Medulla oblongata (tissue), 1 donor: ENCODE measurements at regions not wholly inside any gene's neighbourhood (a gene's known extent, or its start where the extent isn't known, plus 50 kb on each side); places are given as distances from the start of the nearest gene placed in this dataset.

ENCODE experiments used
- DNase-seq: peaks from one replicate; pipeline ENCODE4 v3.0.0-alpha.2; 2015; ENCODE audit errors: extremely low spot score

DNA sequence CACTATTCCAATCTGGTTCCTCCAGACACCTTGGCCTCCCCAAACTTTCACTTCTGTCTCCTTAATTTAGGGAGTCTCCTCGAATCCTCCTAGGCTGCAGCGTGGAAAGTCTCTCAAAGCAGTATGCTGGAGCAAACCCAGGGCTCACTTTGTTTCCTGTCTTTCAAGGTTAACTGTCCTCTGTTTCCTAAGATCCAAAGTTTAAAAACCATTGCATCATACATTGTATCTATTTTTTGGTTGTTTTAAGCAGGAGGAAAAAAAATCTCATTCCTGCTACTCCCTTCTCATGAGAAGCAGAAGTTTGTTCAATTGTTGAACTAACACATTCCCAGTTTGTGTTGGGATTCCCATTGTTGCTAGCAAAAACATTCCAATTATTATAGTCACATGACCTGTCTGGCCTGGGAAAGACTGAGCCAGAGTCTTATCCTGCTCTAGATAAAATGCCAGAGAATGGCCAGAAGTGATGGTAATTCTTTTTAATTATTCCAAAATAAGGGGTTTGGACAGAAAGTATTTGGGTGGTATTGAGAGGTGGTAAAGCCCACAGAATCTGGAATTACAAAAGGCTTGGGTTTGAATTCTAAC is 67.3 kb downstream of the HSPB8 start:
- DNase-seq, result no peak

DNA sequence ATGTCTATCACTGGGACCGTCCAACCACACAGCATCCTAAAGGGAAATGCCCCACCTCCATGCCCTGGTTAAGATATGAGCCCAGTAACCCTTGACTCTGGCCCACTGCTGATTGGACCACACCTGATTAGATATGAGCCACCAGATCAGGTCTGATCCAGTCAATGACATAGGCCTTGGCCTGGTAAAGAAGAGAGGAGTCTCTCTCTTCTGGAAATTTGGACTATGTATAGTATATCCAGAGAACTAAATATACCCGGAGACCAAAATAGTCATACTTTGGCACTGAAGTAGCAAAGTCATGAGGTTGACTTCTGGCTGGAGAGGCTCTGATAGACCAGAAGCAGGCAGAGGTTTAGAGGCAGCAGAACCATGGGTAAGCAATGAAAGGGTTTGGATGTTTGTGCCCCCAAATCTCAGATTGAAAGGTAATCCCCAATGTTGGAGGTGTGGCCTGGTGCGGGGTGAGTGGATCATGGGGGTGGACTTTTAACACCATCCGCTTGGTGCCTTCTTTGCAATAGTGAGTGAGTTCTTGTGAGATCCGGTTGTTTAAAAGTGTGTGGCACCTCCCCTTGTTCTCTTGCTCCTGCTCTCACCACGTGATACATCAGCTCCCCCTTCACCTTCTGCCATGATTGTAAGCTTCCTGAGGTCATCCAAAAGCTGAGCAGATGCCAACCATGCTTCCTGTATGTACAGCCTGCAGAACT is 68.4 kb downstream of the HSPB8 start:
- DNase-seq, result no peak

DNA sequence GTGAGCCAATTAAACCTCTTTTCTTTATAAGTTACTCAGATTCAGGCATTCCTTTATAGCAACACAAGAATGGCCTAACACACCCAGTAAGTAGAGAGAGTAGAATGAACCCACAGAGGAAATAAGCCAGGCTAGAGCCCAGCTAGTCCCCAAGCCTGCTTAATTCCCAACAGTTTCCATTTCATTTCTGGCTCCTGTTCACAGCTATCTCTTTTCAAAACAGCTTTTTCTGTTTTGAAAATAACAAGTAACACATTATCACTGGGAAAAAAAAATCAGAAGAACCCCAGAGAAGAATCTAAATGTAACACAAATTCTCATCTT is 69.0 kb downstream of the HSPB8 start:
- DNase-seq, result no peak

DNA sequence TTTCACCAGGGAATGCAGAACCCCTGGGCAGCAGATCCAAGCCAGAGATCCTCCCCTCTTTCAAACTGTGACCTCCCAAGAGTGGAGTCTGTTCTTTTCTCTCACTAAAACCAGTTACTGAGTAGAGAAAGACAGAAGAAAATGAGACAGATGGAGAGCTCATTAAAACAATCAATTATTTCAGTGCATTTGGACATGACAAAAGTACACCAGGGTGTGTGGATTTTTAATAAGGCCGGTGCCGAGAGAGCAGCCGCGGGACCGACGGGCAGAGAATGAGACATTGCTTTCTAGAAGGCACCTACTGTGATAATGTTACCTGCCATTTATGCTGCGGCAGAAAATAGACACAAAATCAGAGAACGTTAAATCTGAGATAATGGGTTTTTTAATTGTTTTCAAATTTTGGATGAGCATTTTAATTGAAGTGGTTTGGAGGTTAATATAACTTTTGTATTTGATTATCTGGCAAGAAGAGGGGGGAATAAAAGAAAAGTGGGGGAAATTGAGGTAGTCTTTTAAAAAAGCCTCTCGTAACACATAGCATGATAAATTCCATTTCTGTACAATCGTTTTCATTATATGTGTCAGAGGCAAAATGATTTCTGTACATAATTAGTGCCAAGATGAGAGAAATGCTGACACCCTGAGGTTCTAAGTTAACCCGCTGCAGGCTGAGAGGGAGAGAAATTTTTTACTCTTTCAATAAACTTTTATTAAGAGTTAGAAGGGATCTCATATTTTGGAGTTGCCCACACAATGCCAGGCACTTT is 70.8 kb downstream of the HSPB8 start:
- no peak for DNase-seq

DNA sequence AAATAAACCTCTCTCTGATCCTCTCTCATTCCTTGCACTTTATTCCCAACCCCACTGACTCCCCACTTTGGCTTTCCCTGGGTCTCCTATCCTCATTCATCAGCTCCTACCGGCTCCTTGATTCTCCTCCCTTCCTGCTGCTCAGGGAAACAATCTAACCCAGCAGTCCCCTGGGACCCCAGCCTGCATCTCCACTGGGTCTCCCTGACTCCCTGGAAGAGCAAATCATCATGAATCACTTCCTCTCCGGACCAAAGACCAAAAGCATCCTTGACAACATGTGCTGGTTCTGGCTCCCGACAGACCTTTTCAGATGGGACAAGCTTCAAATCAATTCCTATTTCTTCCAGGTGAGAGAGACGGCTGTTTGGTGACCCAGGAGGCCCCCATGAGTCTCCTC is 76.6 kb downstream of the HSPB8 start:
- no peak for DNase-seq

DNA sequence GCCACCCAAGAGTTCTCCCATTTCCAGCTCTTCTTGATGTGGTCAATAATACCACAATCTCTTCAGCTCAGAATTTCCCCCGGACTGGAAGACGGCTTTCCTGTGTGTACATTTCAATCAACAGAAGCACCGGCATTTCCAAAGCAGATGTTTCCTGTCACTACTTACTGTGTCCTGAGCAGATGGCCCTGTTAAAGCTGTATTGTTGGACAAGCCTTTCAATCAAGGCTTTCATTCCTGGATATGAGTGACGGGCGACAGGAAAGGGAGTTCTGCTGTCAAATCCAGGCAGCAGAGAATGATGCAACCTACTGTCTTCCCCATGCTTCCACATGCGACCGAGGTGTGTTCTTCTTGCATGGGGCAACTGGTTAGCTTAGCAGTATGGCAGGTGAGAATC is 76.4 kb upstream of the CCDC60 start:
- DNase-seq, result no peak

DNA sequence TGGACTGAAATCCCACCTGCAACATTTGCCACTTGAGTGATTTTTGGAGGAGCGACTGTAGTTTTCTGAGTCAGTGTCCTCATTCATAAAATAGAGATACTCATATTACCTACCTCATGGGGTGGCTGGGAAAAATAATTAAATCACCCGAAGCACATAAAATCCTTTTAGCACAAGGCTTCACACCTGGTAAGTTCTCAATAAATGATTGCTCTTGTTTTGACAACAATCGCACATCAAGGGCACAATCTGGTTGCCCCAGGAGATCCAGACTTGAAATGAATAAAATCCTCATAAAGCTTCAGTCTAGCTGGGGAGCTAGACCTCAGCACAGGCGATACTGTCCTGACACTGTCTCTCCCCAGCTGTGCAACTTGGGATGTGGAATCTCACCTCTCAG is 76.0 kb upstream of the CCDC60 start:
- no peak for DNase-seq

DNA sequence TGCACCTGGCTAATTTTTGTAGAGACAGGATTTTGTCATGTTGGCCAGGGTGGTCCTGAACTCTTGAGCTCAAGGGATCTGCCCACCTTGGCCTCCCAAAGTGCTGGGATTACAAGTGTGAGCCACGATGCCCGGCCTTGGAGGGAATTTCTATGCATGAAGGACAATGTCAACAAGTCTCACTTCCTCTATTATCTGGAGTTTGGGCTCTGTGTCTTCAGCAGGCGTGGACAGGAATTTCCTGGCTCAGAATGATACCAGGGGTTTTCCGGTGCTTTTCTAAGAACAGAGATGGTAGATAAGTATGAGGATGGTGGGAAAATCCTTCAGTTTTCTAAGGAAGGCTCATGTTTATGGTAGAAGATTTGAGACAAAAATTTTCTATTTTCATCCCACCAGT is 75.0 kb upstream of the CCDC60 start:
- DNase-seq, result peak; percentile 29

DNA sequence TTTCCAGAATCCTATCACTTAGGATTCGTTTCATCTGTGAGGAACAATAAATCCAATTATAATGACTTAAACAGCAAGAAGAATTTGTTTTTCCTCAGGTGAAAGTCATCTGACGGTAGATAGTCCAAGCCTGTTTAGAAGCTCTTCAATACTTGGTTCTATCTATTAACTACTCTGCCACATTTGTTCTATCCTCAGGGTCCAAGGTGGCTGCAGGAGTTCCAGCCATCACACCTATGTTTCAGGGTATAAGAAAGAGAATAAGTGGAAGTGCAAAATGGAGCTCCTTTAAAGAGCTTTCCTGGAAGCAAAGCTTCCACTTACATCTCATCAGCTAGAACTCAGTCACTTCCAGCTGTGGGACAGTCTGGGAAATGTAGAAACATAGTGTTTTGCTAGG is 72.1 kb upstream of the CCDC60 start:
- no peak for DNase-seq

DNA sequence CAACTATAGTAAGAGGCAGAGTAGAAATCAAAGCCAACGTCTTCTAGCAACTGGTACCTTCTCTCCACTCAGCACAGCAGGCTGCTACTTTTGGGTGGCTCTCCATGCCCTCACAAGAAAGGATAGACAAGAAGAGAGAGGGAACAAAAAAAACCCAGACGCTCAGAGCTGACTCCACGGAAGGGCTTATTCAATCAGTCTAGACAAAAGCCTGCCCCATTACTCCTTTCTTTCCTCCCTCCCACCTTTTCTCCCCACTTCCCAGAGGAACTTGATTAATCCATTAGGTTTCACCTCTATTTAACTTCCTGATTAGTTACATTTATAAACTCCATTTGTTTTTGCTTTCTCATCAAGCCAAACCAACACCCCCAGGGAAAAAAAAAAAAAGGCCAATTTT is 71.1 kb upstream of the CCDC60 start:
- DNase-seq, result no peak

DNA sequence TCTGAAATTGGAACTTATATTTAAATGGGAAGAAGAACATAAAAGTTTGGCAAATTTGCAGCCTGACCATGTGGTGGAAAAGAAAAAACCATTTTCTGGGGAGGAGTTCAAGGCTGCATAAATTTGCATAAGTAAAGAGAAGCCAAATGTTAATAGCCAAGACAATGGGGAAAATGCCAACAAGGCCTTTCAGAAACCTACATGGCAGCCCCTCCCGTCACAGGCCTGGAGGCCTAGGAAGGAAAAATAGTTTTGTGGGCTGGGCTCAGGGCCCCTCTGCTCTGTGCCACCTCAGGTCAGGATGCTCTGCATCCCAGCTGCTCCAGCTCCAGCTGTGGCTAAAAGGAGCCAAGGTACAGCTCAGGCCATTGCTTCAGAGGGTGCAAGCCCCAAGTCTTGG is 67.6 kb upstream of the CCDC60 start:
- no peak for DNase-seq

DNA sequence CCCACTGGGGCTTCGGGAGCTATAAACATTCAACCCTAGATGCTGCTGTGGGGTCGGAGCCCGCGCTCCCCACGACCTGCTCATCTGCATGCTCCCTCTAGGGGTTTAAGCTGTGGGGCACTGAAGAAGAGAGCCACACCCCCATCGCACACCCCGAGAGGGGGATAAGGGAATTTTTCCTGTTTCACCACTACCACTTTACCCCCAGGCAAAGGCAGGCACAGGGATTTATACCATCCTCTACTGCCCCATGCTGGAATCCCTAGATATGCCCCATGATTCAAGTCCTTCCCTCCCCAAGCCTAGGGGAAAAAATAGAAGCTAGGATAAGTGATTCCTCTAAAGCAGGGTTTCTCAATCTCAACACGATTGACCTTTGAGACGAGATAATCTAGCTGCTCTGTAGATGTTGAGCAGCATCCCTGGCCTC is 59.9 kb upstream of the CCDC60 start:
- no peak for DNase-seq

DNA sequence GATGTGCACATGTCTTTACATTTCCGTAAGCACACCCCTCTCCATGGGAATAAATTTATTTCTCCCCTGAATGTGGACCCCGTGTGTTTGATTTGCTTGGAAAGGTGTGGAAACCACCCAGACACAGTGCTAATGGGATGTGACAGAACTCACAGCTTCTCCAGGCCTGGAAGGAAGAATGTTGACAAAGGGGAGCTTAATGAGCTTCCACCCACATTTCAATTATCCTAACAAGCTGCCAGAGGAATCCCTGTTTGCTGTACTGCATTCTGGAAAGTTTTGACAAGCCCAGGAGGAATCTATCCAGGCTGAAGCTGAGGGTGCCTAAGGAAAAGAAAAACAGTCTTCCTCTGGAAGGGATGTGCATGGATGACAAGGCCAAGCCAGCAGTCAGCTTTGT is 51.2 kb upstream of the CCDC60 start:
- DNase-seq, result no peak
